Endodermal cell (in vitro differentiated cells): ENCODE measurements at regions not wholly inside any gene's neighbourhood (a gene's known extent, or its start where the extent isn't known, plus 50 kb on each side); places are given as distances from the start of the nearest gene placed in this dataset.

Experiments used
- DNase-seq: peaks from one replicate; pipeline ENCODE4 v3.0.0-alpha.2; 2017
- H3K27ac ChIP-seq: 2 replicates; pipeline ENCODE4 v1.5.1; 2013; ENCODE audit warnings: mild to moderate bottlenecking, low read depth, low read length, moderate library complexity
- H3K27me3 ChIP-seq: 2 replicates; pipeline ENCODE4 v1.6.1; 2013; ENCODE audit warnings: mild to moderate bottlenecking, low read length, moderate library complexity; ENCODE audit not compliant: insufficient read depth, control insufficient read depth, poor library complexity, severe bottlenecking
- H3K36me3 ChIP-seq: 2 replicates; pipeline ENCODE4 v1.7.0; 2013; ENCODE audit warnings: mild to moderate bottlenecking, low read length, moderate library complexity; ENCODE audit not compliant: control insufficient read depth, insufficient read depth
- H3K4me1 ChIP-seq: one replicate; pipeline ENCODE4 v1.7.0; 2013; ENCODE audit warnings: low read length; ENCODE audit not compliant: control insufficient read depth, insufficient read depth
- H3K4me3 ChIP-seq: 2 replicates; pipeline ENCODE4 v1.5.1; 2013; ENCODE audit warnings: mild to moderate bottlenecking, low read length, moderate library complexity
- H3K9ac ChIP-seq: 2 replicates; pipeline ENCODE4 v1.6.1; 2013; ENCODE audit warnings: mild to moderate bottlenecking, low read length, moderate library complexity; ENCODE audit not compliant: poor library complexity, severe bottlenecking; ENCODE audit errors: extremely low read depth
- H3K9me3 ChIP-seq: 2 replicates; pipeline ENCODE4 v1.6.1; 2013; ENCODE audit warnings: mild to moderate bottlenecking, low read length, moderate library complexity; ENCODE audit not compliant: control insufficient read depth
- H3K27ac Mint-ChIP-seq: 2 replicates; pipeline ENCODE4 v1.8.0; 2020; ENCODE audit warnings: mixed read lengths
- H3K27me3 Mint-ChIP-seq: 2 replicates; pipeline ENCODE4 v1.8.0; 2021; ENCODE audit warnings: mild to moderate bottlenecking, mixed read lengths; ENCODE audit not compliant: insufficient read depth
- H3K36me3 Mint-ChIP-seq: 2 replicates; pipeline ENCODE4 v1.8.0; 2020; ENCODE audit warnings: low read depth, mixed read lengths
- H3K4me1 Mint-ChIP-seq: 2 replicates; pipeline ENCODE4 v1.8.0; 2020; ENCODE audit warnings: mixed read lengths
- H3K4me3 Mint-ChIP-seq: 2 replicates; pipeline ENCODE4 v1.8.0; 2020; ENCODE audit warnings: mild to moderate bottlenecking, moderate library complexity, mixed read lengths
- H3K9me3 Mint-ChIP-seq: 2 replicates; pipeline ENCODE4 v1.8.0; 2020; ENCODE audit warnings: mild to moderate bottlenecking, mixed read lengths
- WGBS, 2 experiments: methylation state at CpG; one replicate each; pipeline versions ENCODE4 v1.1.5 to v1.1.7; 2013; ENCODE audit warnings: missing lambda C conversion rate in 2 of 2, mixed read lengths in 1 of 2; ENCODE audit not compliant: insufficient coverage in 1 of 2, insufficient read length in 1 of 2; 5-methylcytosine and 5-hydroxymethylcytosine counted together
- TF ChIP-seq, protein P1 (sequence below): fragments of 200-600 bp; sonication (generic); conservative IDR thresholded peaks from 2 replicates; pipeline ENCODE4 v1.5.0; 2021; ENCODE audit warnings: antibody characterized with exemption, mild to moderate bottlenecking

GRCh38 chr7:16025696-16026095 lies 339.2 kb upstream of the MEOX2 start:
- Histone ChIP-seq H3K9me3 (no peaks in the 10 kb centered on the region), H3K36me3 (no peaks in the 10 kb centered on the region), H3K27ac (no peak overlapping the region), H3K4me1 (no peaks in the 10 kb centered on the region), H3K4me3 (no peak overlapping the region), H3K9ac (no peak overlapping the region), H3K27me3 (no peaks in the 10 kb centered on the region)
- Mint-ChIP-seq H3K27ac (no peak overlapping the region), H3K4me3 (no peak overlapping the region), H3K27me3 (no peaks in the 10 kb centered on the region), H3K9me3 (no peaks in the 10 kb centered on the region), H3K36me3 (no peaks in the 10 kb centered on the region), H3K4me1 (no peaks in the 10 kb centered on the region)
- TF ChIP-seq, protein P1, sequence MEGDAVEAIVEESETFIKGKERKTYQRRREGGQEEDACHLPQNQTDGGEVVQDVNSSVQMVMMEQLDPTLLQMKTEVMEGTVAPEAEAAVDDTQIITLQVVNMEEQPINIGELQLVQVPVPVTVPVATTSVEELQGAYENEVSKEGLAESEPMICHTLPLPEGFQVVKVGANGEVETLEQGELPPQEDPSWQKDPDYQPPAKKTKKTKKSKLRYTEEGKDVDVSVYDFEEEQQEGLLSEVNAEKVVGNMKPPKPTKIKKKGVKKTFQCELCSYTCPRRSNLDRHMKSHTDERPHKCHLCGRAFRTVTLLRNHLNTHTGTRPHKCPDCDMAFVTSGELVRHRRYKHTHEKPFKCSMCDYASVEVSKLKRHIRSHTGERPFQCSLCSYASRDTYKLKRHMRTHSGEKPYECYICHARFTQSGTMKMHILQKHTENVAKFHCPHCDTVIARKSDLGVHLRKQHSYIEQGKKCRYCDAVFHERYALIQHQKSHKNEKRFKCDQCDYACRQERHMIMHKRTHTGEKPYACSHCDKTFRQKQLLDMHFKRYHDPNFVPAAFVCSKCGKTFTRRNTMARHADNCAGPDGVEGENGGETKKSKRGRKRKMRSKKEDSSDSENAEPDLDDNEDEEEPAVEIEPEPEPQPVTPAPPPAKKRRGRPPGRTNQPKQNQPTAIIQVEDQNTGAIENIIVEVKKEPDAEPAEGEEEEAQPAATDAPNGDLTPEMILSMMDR = no peak
- WGBS, 2 experiments = no CpG with 5 or more reads among the region's 1 CpG
- no peak for DNase-seq

DNA sequence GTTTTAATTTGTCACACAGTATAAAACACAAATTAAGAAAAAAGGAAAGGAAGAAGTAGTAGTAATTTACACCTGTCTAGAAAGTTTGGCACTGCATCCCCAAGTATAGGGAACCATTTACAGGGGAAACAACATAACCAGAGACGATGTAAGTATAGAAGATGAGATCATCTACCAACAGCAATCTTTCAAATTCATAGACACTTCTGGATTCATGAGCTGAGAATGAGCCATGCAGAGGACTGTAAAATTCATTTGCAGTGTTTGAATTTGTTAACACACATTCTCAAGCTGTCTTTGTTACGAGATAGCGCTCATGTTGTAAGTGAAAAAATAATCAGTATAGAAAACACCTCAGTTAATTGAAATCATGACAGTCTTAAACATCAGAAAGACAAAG lies 337.0 kb upstream of the MEOX2 start:
- H3K27me3 ChIP-seq = no peaks in the 10 kb centered on the region
- H3K27me3 Mint-ChIP-seq = no peaks in the 10 kb centered on the region
- H3K36me3 Mint-ChIP-seq = no peaks in the 10 kb centered on the region
- no peaks in the 10 kb centered on the region for H3K4me1 Mint-ChIP-seq
- no peaks in the 10 kb centered on the region for H3K9me3 ChIP-seq
- TF ChIP-seq, protein P1 = no peak
- no peak overlapping the region for H3K27ac ChIP-seq
- no peak overlapping the region for H3K27ac Mint-ChIP-seq
- no peaks in the 10 kb centered on the region for H3K4me1 ChIP-seq
- H3K9ac ChIP-seq = no peak overlapping the region
- H3K36me3 ChIP-seq = no peaks in the 10 kb centered on the region
- DNase-seq = no peak
- no peak overlapping the region for H3K4me3 Mint-ChIP-seq
- no peak overlapping the region for H3K4me3 ChIP-seq
- H3K9me3 Mint-ChIP-seq = no peaks in the 10 kb centered on the region
- 100% methylated on average over 1 to 3 of the region's 3 CpGs for WGBS, 2 experiments

DNA sequence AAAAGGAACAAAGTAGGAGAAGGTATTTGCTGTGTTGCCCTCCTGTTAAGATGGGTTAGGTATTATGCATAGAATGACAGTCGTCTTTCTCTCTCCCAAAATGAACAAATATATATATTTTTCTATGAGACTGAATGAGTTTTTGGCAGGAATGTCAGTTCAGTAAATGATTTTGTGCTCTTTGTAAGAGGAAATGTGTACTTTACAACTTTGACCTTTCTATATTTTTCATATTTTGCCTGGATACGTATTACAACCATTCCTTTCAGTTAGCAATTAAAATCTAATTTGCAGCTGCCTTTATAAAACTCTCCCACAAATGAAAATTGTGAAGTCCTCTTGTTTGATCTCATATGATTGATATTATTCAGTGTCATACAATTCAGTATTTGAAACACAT lies 336.6 kb upstream of the MEOX2 start:
- Mint-ChIP-seq H3K36me3 (no peaks in the 10 kb centered on the region), H3K4me3 (no peak overlapping the region), H3K9me3 (no peaks in the 10 kb centered on the region), H3K4me1 (no peaks in the 10 kb centered on the region), H3K27ac (no peak overlapping the region), H3K27me3 (no peaks in the 10 kb centered on the region)
- no peak overlapping the region for H3K9ac ChIP-seq
- DNase-seq = no peak
- no peak overlapping the region for H3K4me3 ChIP-seq
- 93 to 100% methylated on average over 1 of the region's 2 CpGs for WGBS, 2 experiments
- no peaks in the 10 kb centered on the region for H3K4me1 ChIP-seq
- H3K27me3 ChIP-seq = no peaks in the 10 kb centered on the region
- H3K36me3 ChIP-seq = no peaks in the 10 kb centered on the region
- no peaks in the 10 kb centered on the region for H3K9me3 ChIP-seq
- no peak overlapping the region for H3K27ac ChIP-seq
- TF ChIP-seq, protein P1 = no peak
